ENCODE measurements at regions not wholly inside any gene's neighbourhood (a gene's known extent, or its start where the extent isn't known, plus 50 kb on each side); places are given as distances from the start of the nearest gene placed in this dataset.

- TF ChIP-seq CTCF (IDR thresholded peaks at IDR 0.05) (no peak), POLR2A (IDR thresholded peaks at IDR 0.05) (no peak)
These were observed 137.5 kb upstream of the SYT13 start for GRCh38 chr11:45423475-45424120.

Measured in body of pancreas (tissue), 4 donors.